SK-N-SH (cell line): ENCODE measurements at regions not wholly inside any gene's neighbourhood (a gene's known extent, or its start where the extent isn't known, plus 50 kb on each side); places are given as distances from the start of the nearest gene placed in this dataset.

Source experiments
- CTCF ChIA-PET: fragments of 300-600, 350-600 bp; formaldehyde crosslinking; extraction: SDS; loops from one replicate; lab custom pipeline; 2021; lab: Yijun Ruan, JAX
- POLR2A ChIA-PET: fragments of 350-600 bp; sonication (Branson Sonifier 250); formaldehyde crosslinking; extraction: SDS; loops from one replicate; lab custom pipeline; 2020; ENCODE audit warnings: antibody characterized with exemption, inconsistent platforms; lab: Yijun Ruan, JAX
- DNase-seq: peaks from one replicate; pipeline ENCODE4 v3.0.0; 2012
- H2AFZ ChIP-seq: fragments of 200-600 bp; sonication (generic); 2 replicates; pipeline ENCODE4 v1.8.1; 2016; ENCODE audit warnings: antibody characterized with exemption, mild to moderate bottlenecking, low read depth
- H3F3A ChIP-seq: fragments of 200-600 bp; sonication (generic); replicated peaks from 2 replicates; pipeline ENCODE3; 2016; ENCODE audit warnings: antibody characterized with exemption, mild to moderate bottlenecking; ENCODE audit not compliant: insufficient read depth
- H3K27ac ChIP-seq, 2 experiments: fragments of 200-500 bp in 1 of 2; fragments of 200-600 bp in 1 of 2; sonication (Bioruptor generic) in 1 of 2; sonication (generic), shearing (Covaris generic) in 1 of 2; 2 replicates each; pipeline versions ENCODE4 v1.5.1 to v1.6.1; 2014 to 2016; ENCODE audit warnings: low read depth in 2 of 2, inconsistent platforms in 1 of 2, low read length in 1 of 2, mild to moderate bottlenecking in 1 of 2, mixed read lengths in 1 of 2
- H3K27me3 ChIP-seq: fragments of 200-600 bp; sonication (generic), shearing (Covaris generic); 2 replicates; pipeline ENCODE4 v1.6.1; 2016; ENCODE audit warnings: mixed run types; ENCODE audit not compliant: insufficient read depth
- H3K36me3 ChIP-seq, 2 experiments: fragments of 200-500 bp in 1 of 2; fragments of 200-600 bp in 1 of 2; sonication (Bioruptor generic) in 1 of 2; sonication (generic) in 1 of 2; replicated peaks in 1 of 2; 2 replicates each; pipeline versions ENCODE3 to v1.5.1; 2014 to 2016; ENCODE audit warnings: low read length in 1 of 2, mild to moderate bottlenecking in 1 of 2; ENCODE audit not compliant: insufficient read depth in 2 of 2, control insufficient read depth in 1 of 2
- H3K4me1 ChIP-seq, 2 experiments: fragments of 200-500 bp in 1 of 2; fragments of 200-600 bp in 1 of 2; sonication (Bioruptor generic) in 1 of 2; sonication (generic), shearing (Covaris generic) in 1 of 2; 2 replicates each; pipeline versions ENCODE4 v1.5.1 to v1.6.1; 2014 to 2016; ENCODE audit warnings: low read depth in 1 of 2, low read length in 1 of 2, mixed run types in 1 of 2; ENCODE audit not compliant: insufficient read depth in 2 of 2, control insufficient read depth in 1 of 2
- H3K4me2 ChIP-seq: fragments of 200-600 bp; sonication (generic), shearing (Covaris generic); 2 replicates; pipeline ENCODE4 v1.6.1; 2017; ENCODE audit warnings: mixed run types
- H3K4me3 ChIP-seq, 2 experiments: fragments of 200-500 bp in 1 of 2; fragments of 200-600 bp in 1 of 2; sonication (Bioruptor generic) in 1 of 2; sonication (generic), shearing (Covaris generic) in 1 of 2; 2 replicates each; pipeline versions ENCODE4 v1.5.1 to v1.8.1; 2014 to 2016; ENCODE audit warnings: low read depth in 2 of 2, inconsistent platforms in 1 of 2, low read length in 1 of 2, mild to moderate bottlenecking in 1 of 2, mixed read lengths in 1 of 2, moderate library complexity in 1 of 2
- H3K79me2 ChIP-seq: fragments of 200-600 bp; sonication (generic); 2 replicates; pipeline ENCODE4 v1.8.1; 2017; ENCODE audit warnings: mild to moderate bottlenecking; ENCODE audit not compliant: insufficient read depth
- H3K9ac ChIP-seq: fragments of 200-600 bp; sonication (generic); 2 replicates; pipeline ENCODE4 v1.6.1; 2017; ENCODE audit warnings: mixed run types
- H3K9me2 ChIP-seq: fragments of 200-600 bp; sonication (generic); 2 replicates; pipeline ENCODE4 v1.6.1; 2017; ENCODE audit warnings: mixed run types
- H3K9me3 ChIP-seq: fragments of 200-600 bp; sonication (generic); 2 replicates; pipeline ENCODE4 v1.6.1; 2017; ENCODE audit warnings: mixed run types, mild to moderate bottlenecking, moderate library complexity
- H4K20me1 ChIP-seq: fragments of 200-600 bp; sonication (generic); 2 replicates; pipeline ENCODE4 v1.6.1; 2017; ENCODE audit warnings: mild to moderate bottlenecking, mixed run types; ENCODE audit not compliant: insufficient read depth
- CHD2 ChIP-seq: fragments of 150-350 bp; IDR thresholded peaks from 2 replicates; pipeline ENCODE4 v1.6.1; 2018; ENCODE audit warnings: low read length; ENCODE audit not compliant: partially characterized antibody
- ELF1 ChIP-seq: IDR thresholded peaks from 2 replicates; pipeline ENCODE4 v1.4.0; 2012
- EP300 ChIP-seq, 2 experiments: IDR thresholded peaks; 2 replicates each; pipeline versions ENCODE4 v1.4.0 to v1.6.1; 2012; ENCODE audit warnings: borderline replicate concordance in 1 of 2, low read depth in 1 of 2, low read length in 1 of 2
- FOSL2 ChIP-seq: IDR thresholded peaks from 2 replicates; pipeline ENCODE4 v1.4.0; 2012; ENCODE audit warnings: low read depth, mild to moderate bottlenecking, moderate library complexity, borderline replicate concordance
- FOXJ3 ChIP-seq: sonication (generic); formaldehyde crosslinking; IDR thresholded peaks from 2 replicates; pipeline ENCODE4 v1.5.1; 2020; ENCODE audit warnings: mild to moderate bottlenecking, missing genetic modification reagents
- FOXM1 ChIP-seq: IDR thresholded peaks from 2 replicates; pipeline ENCODE4 v1.4.0; 2012; ENCODE audit warnings: low read depth, mild to moderate bottlenecking
- GABPA ChIP-seq: IDR thresholded peaks from 2 replicates; pipeline ENCODE4 v1.4.0; 2012; ENCODE audit warnings: low read depth, mild to moderate bottlenecking
- GATA2 ChIP-seq: sonication (generic); formaldehyde crosslinking; IDR thresholded peaks from 2 replicates; pipeline ENCODE4 v1.5.0; 2020; ENCODE audit warnings: mild to moderate bottlenecking, missing genetic modification reagents
- IRF3 ChIP-seq: fragments of 150-350 bp; IDR thresholded peaks from 2 replicates; pipeline ENCODE4 v1.6.1; 2016; ENCODE audit warnings: mild to moderate bottlenecking, low read depth, low read length
- JUND ChIP-seq: IDR thresholded peaks from 2 replicates; pipeline ENCODE4 v1.4.0; 2012
- MAX ChIP-seq: IDR thresholded peaks from 2 replicates; pipeline ENCODE4 v1.4.0; 2012; ENCODE audit warnings: low read depth
- NRF1 ChIP-seq: IDR thresholded peaks from 2 replicates; pipeline ENCODE4 v1.6.1; 2012; ENCODE audit warnings: low read depth, mild to moderate bottlenecking, low read length
- POLR2AphosphoS5 ChIP-seq: IDR thresholded peaks from 2 replicates; pipeline ENCODE4 v1.6.1; 2012; ENCODE audit warnings: low read depth, low read length
- RAD21 ChIP-seq: IDR thresholded peaks from 2 replicates; pipeline ENCODE4 v1.6.1; 2012; ENCODE audit warnings: mild to moderate bottlenecking, low read length
- RCOR1 ChIP-seq: fragments of 150-350 bp; IDR thresholded peaks from 2 replicates; pipeline ENCODE4 v1.6.1; 2017; ENCODE audit warnings: antibody characterized with exemption, low read length
- RFX5 ChIP-seq: IDR thresholded peaks from 2 replicates; pipeline ENCODE4 v1.6.1; 2012; ENCODE audit warnings: mild to moderate bottlenecking, improper control_type of control experiment, low read length
- RXRA ChIP-seq: IDR thresholded peaks from 2 replicates; pipeline ENCODE4 v1.4.0; 2012; ENCODE audit warnings: low read depth, mild to moderate bottlenecking, borderline replicate concordance
- SIN3A ChIP-seq: IDR thresholded peaks from 2 replicates; pipeline ENCODE4 v1.6.1; 2012; ENCODE audit warnings: low read depth, mild to moderate bottlenecking, low read length, moderate library complexity, borderline replicate concordance
- SMC3 ChIP-seq: IDR thresholded peaks from 2 replicates; pipeline ENCODE4 v1.6.1; 2012; ENCODE audit warnings: low read depth, low read length, improper control_type of control experiment
- TAF1 ChIP-seq: IDR thresholded peaks from 2 replicates; pipeline ENCODE4 v1.6.1; 2012; ENCODE audit warnings: low read depth, mild to moderate bottlenecking, low read length, moderate library complexity, borderline replicate concordance
- TCF12 ChIP-seq: IDR thresholded peaks from 2 replicates; pipeline ENCODE4 v1.4.0; 2012
- USF1 ChIP-seq: IDR thresholded peaks from 2 replicates; pipeline ENCODE4 v1.4.0; 2012; ENCODE audit warnings: low read depth, borderline replicate concordance
- USF2 ChIP-seq: fragments of 150-350 bp; IDR thresholded peaks from 2 replicates; pipeline ENCODE4 v1.6.1; 2017; ENCODE audit warnings: antibody characterized with exemption, low read length, low read depth, borderline replicate concordance
- YY1 ChIP-seq: IDR thresholded peaks from 2 replicates; pipeline ENCODE4 v1.4.0; 2012; ENCODE audit warnings: low read depth, mild to moderate bottlenecking
- ZBTB33 ChIP-seq: IDR thresholded peaks from 2 replicates; pipeline ENCODE4 v1.4.0; 2012; ENCODE audit warnings: low read depth, borderline replicate concordance
- WGBS: methylation state at CpG from one replicate; pipeline ENCODE4 v1.1.6; 2017; ENCODE audit warnings: low lambda C conversion rate; 5-methylcytosine and 5-hydroxymethylcytosine counted together

GRCh38 chr13:105491345-105491744, 1044.1 kb downstream of the EFNB2 start:
- Histone ChIP-seq H3K4me3 (no peak overlapping the region), H3K9me2 (no peaks in the 10 kb centered on the region), H3K27me3 (no peaks in the 10 kb centered on the region), H2AFZ (no peak overlapping the region), H3K4me2 (no peak overlapping the region), H3K9ac (no peak overlapping the region), H3K4me1 (no peaks in the 10 kb centered on the region), H3K9me3 (no peaks in the 10 kb centered on the region), H3F3A (no peaks in the 10 kb centered on the region), H4K20me1 (no peaks in the 10 kb centered on the region), H3K79me2 (no peaks in the 10 kb centered on the region), H3K36me3 (no peaks in the 10 kb centered on the region), H3K27ac (no peak overlapping the region)
- ChIA-PET POLR2A (no interaction called here), CTCF (no interaction called here)
- 56% methylated on average over 3 of the region's 3 CpGs for WGBS
- no peak for DNase-seq
- TF ChIP-seq RCOR1 (no peak), ELF1 (no peak), ZBTB33 (no peak), NRF1 (no peak), SMC3 (no peak), POLR2AphosphoS5 (no peak), YY1 (no peak), RAD21 (no peak), CHD2 (no peak), RFX5 (no peak), USF2 (no peak), TAF1 (no peak), FOSL2 (no peak), GATA2 (CRISPR knock-in tag) (no peak), RXRA (no peak), FOXM1 (no peak), EP300 (IDR thresholded peaks at IDR 0.05; ENCODE audit: borderline replicate concordance in 1 of 2, low read depth in 1 of 2, low read length in 1 of 2) (no peak)

GRCh38 chr13:105485081-105485480, 1050.4 kb downstream of the EFNB2 start:
- no peak for DNase-seq
- CTCF ChIA-PET = no interaction called here
- TF ChIP-seq RAD21 = no peak
- TF ChIP-seq SIN3A = no peak
- TF ChIP-seq ELF1 = no peak
- no peak for TF ChIP-seq JUND
- TF ChIP-seq IRF3 = no peak
- no peak for TF ChIP-seq RFX5
- no peak for TF ChIP-seq CHD2
- TF ChIP-seq USF1 = no peak
- TF ChIP-seq USF2 = no peak
- TF ChIP-seq GABPA = no peak
- TF ChIP-seq FOXJ3 (CRISPR knock-in tag) = no peak
- no peak for TF ChIP-seq TCF12
- TF ChIP-seq MAX = no peak
- TF ChIP-seq RXRA = no peak

More at GRCh38 chr13:105485081-105485480, 1050.4 kb downstream of the EFNB2 start:
- POLR2A ChIA-PET = no interaction called here
- H3K27ac ChIP-seq = no peak overlapping the region
- WGBS = 26% methylated on average over 2 of the region's 2 CpGs
- no peaks in the 10 kb centered on the region for H3K27me3 ChIP-seq
- H4K20me1 ChIP-seq = no peaks in the 10 kb centered on the region
- H3K79me2 ChIP-seq = no peaks in the 10 kb centered on the region
- H3K9me2 ChIP-seq = no peaks in the 10 kb centered on the region
- H3K4me2 ChIP-seq = no peak overlapping the region
- no peak overlapping the region for H3K9ac ChIP-seq
- no peak overlapping the region for H2AFZ ChIP-seq
- H3K4me1 ChIP-seq = no peaks in the 10 kb centered on the region
- H3K4me3 ChIP-seq = no peak overlapping the region
- H3F3A ChIP-seq = no peaks in the 10 kb centered on the region
- no peaks in the 10 kb centered on the region for H3K9me3 ChIP-seq
- no peaks in the 10 kb centered on the region for H3K36me3 ChIP-seq
